CD14-positive monocyte (primary cell): ENCODE measurements at regions not wholly inside any gene's neighbourhood (a gene's known extent, or its start where the extent isn't known, plus 50 kb on each side); places are given as distances from the start of the nearest gene placed in this dataset.

ENCODE experiments used
- DNase-seq, 3 donors: peaks; one replicate each; pipeline ENCODE4 v3.0.0-alpha.2; 2011 to 2022
- H2AFZ ChIP-seq: 2 replicates; pipeline ENCODE4 v1.6.0; 2012; ENCODE audit warnings: mild to moderate bottlenecking, low read depth, low read length, inconsistent platforms; ENCODE audit not compliant: insufficient read depth, poor library complexity, severe bottlenecking
- H3K27ac ChIP-seq, 2 donors: 1 replicate in 1 of 2; 2 replicates in 1 of 2; pipeline ENCODE4 v1.5.1; 2012 to 2013; ENCODE audit warnings: low read length in 2 of 2, control low read depth in 1 of 2, inconsistent platforms in 1 of 2, low read depth in 1 of 2, mild to moderate bottlenecking in 1 of 2
- H3K27me3 ChIP-seq, 2 donors: one replicate each; pipeline versions ENCODE4 v1.6.0 to v1.6.1; 2011 to 2013; ENCODE audit warnings: low read length in 2 of 2; ENCODE audit not compliant: control insufficient read depth in 2 of 2, insufficient read depth in 2 of 2
- H3K36me3 ChIP-seq, 2 donors: replicated peaks in 1 of 2; 1 replicate in 1 of 2; 2 replicates in 1 of 2; pipeline versions ENCODE4 v1.5.1 to v1.6.1; 2012 to 2013; ENCODE audit warnings: low read length in 2 of 2, control low read depth in 1 of 2, inconsistent platforms in 1 of 2, mild to moderate bottlenecking in 1 of 2; ENCODE audit not compliant: insufficient read depth in 2 of 2, control insufficient read depth in 1 of 2
- H3K4me1 ChIP-seq, 2 donors: 1 replicate in 1 of 2; 2 replicates in 1 of 2; pipeline versions ENCODE4 v1.5.1 to v1.6.1; 2012 to 2013; ENCODE audit warnings: low read length in 2 of 2, control low read depth in 1 of 2, inconsistent platforms in 1 of 2, mild to moderate bottlenecking in 1 of 2, moderate library complexity in 1 of 2; ENCODE audit not compliant: insufficient read depth in 2 of 2, control insufficient read depth in 1 of 2
- H3K4me2 ChIP-seq: replicated peaks from 2 replicates; pipeline ENCODE3; 2012; ENCODE audit warnings: low read length, moderate library complexity, mild to moderate bottlenecking; ENCODE audit not compliant: poor library complexity, severe bottlenecking; ENCODE audit errors: extremely low read depth
- H3K4me3 ChIP-seq, 3 experiments: fragments of 200-600 bp in 1 of 3; sonication (generic) in 1 of 3; replicated peaks in 1 of 3; 1 replicate in 2 of 3; 2 replicates in 1 of 3; pipeline ENCODE4 v1.5.1; 2011 to 2013; ENCODE audit warnings: low read length in 3 of 3, mild to moderate bottlenecking in 3 of 3, control low read depth in 2 of 3, low read depth in 2 of 3, inconsistent platforms in 1 of 3, moderate library complexity in 1 of 3
- H3K79me2 ChIP-seq: 2 replicates; pipeline ENCODE4 v1.6.0; 2012; ENCODE audit warnings: mild to moderate bottlenecking, control low read depth, inconsistent platforms, low read length, moderate library complexity; ENCODE audit not compliant: insufficient read depth
- H3K9ac ChIP-seq: 2 replicates; pipeline ENCODE4 v1.6.0; 2017; ENCODE audit warnings: low read length, mild to moderate bottlenecking; ENCODE audit not compliant: insufficient read depth, poor library complexity, severe bottlenecking
- H3K9me3 ChIP-seq, 2 donors: replicated peaks in 1 of 2; 1 replicate in 1 of 2; 2 replicates in 1 of 2; pipeline versions ENCODE4 v1.5.1 to v1.6.1; 2012 to 2013; ENCODE audit warnings: low read length in 2 of 2, control low read depth in 1 of 2; ENCODE audit not compliant: control insufficient read depth in 1 of 2, insufficient read depth in 1 of 2
- H4K20me1 ChIP-seq: 2 replicates; pipeline ENCODE4 v1.6.0; 2012; ENCODE audit warnings: mild to moderate bottlenecking, low read length, control low read depth, moderate library complexity; ENCODE audit not compliant: insufficient read depth
- H3K27ac Mint-ChIP-seq, 7 donors: one replicate each; pipeline ENCODE4 v1.8.0; 2020; ENCODE audit warnings: mild to moderate bottlenecking in 7 of 7, mixed read lengths in 7 of 7, moderate library complexity in 6 of 7, inconsistent platforms in 2 of 7
- H3K27me3 Mint-ChIP-seq, 3 donors: one replicate each; pipeline ENCODE4 v1.8.0; 2021 to 2022; ENCODE audit warnings: low read depth in 3 of 3, mild to moderate bottlenecking in 3 of 3, mixed read lengths in 3 of 3, moderate library complexity in 3 of 3, inconsistent platforms in 1 of 3
- H3K36me3 Mint-ChIP-seq, 2 donors: one replicate each; pipeline ENCODE4 v1.8.0; 2020; ENCODE audit warnings: mixed read lengths in 2 of 2, inconsistent platforms in 1 of 2, mild to moderate bottlenecking in 1 of 2
- H3K4me1 Mint-ChIP-seq: one replicate; pipeline ENCODE4 v1.8.0; 2020; ENCODE audit warnings: mild to moderate bottlenecking, mixed read lengths
- H3K4me3 Mint-ChIP-seq, 2 donors: one replicate each; pipeline ENCODE4 v1.8.0; 2020; ENCODE audit warnings: mild to moderate bottlenecking in 2 of 2, mixed read lengths in 2 of 2, moderate library complexity in 1 of 2
- H3K9me3 Mint-ChIP-seq, 7 donors: one replicate each; pipeline ENCODE4 v1.8.0; 2020 to 2022; ENCODE audit warnings: mixed read lengths in 7 of 7, mild to moderate bottlenecking in 6 of 7, moderate library complexity in 6 of 7, inconsistent platforms in 2 of 7
- CTCF ChIP-seq: fragments of 200-600 bp; IDR thresholded peaks from one replicate; pipeline ENCODE4 v1.8.0; 2022; ENCODE audit warnings: antibody characterized with exemption, mild to moderate bottlenecking
- whole genome bisulfite sequencing: methylation state at CpG from one replicate; pipeline ENCODE4 v1.1.5; 2013; ENCODE audit warnings: missing lambda C conversion rate; ENCODE audit not compliant: insufficient coverage; 5-methylcytosine and 5-hydroxymethylcytosine counted together
- intact Hi-C, 2 donors: fragments of 100-400 bp; cut with micrococcal nuclease; formaldehyde crosslinking; loops; one replicate each; pipeline versions ENCODE4 v1.15.0 to v1.15.1; 2023

- Mint-ChIP-seq H3K27ac (no peak overlapping the region), H3K4me3 (no peak overlapping the region), H3K36me3 (no peaks in the 10 kb centered on the region), H3K27me3 (peaks cover 0 to 2% (median 0%) of the 10 kb centered on the region in 3 donors), H3K4me1 (no peaks in the 10 kb centered on the region), H3K9me3 (peaks cover 0 to 19% (median 2%) of the 10 kb centered on the region in 7 donors)
- Histone ChIP-seq H3K9me3 (peaks cover 0 to 2% of the 10 kb centered on the region in 2 donors), H3K79me2 (no peaks in the 10 kb centered on the region), H3K9ac (no peak overlapping the region), H4K20me1 (no peaks in the 10 kb centered on the region), H3K27me3 (no peaks in the 10 kb centered on the region), H3K4me1 (no peaks in the 10 kb centered on the region), H3K36me3 (no peaks in the 10 kb centered on the region), H2AFZ (no peak overlapping the region), H3K27ac (no peak overlapping the region), H3K4me3 (no peak overlapping the region), H3K4me2 (no peak overlapping the region)
- intact Hi-C loops = no loop called here
- DNase-seq = no peak
- no peak for TF ChIP-seq CTCF
- 90% methylated on average over 1 of the region's 1 CpG for WGBS
Observed at GRCh38 chr6:165223736-165224135, 85.7 kb downstream of the C6orf118 start.

GRCh38 chr6:165223101-165223500 is 86.3 kb downstream of the C6orf118 start:
- no peaks in the 10 kb centered on the region for H3K4me1 Mint-ChIP-seq
- H3K27me3 Mint-ChIP-seq = peaks cover 0 to 2% (median 0%) of the 10 kb centered on the region in 3 donors
- no peak for TF ChIP-seq CTCF
- no peak overlapping the region for H3K4me3 Mint-ChIP-seq
- Histone ChIP-seq H4K20me1 (no peaks in the 10 kb centered on the region), H3K4me3 (no peak overlapping the region), H3K36me3 (no peaks in the 10 kb centered on the region), H3K9me3 (peaks cover 0 to 2% of the 10 kb centered on the region in 2 donors), H3K79me2 (no peaks in the 10 kb centered on the region), H2AFZ (no peak overlapping the region), H3K27ac (no peak overlapping the region), H3K4me2 (no peak overlapping the region), H3K27me3 (no peaks in the 10 kb centered on the region), H3K9ac (no peak overlapping the region), H3K4me1 (no peaks in the 10 kb centered on the region)
- H3K27ac Mint-ChIP-seq = no peak overlapping the region
- no CpG with 5 or more reads among the region's 2 CpGs for WGBS
- no peak for DNase-seq
- H3K36me3 Mint-ChIP-seq = no peaks in the 10 kb centered on the region
- H3K9me3 Mint-ChIP-seq = peaks cover 0 to 17% (median 2%) of the 10 kb centered on the region in 7 donors
- intact Hi-C loops = no loop called here
